ENCODE measurements at regions not wholly inside any gene's neighbourhood (a gene's known extent, or its start where the extent isn't known, plus 50 kb on each side); places are given as distances from the start of the nearest gene placed in this dataset.
"Not testable (repeated sequence)": the region's sequence is repeated elsewhere in the genome, so short reads cannot be mapped to it uniquely, and the experiment has no call there.

- Mint-ChIP-seq H3K36me3 (ENCODE audit: low read depth) (peaks cover 16% of the 10 kb centered on the region), H3K9me3 (peaks cover 93% of the 10 kb centered on the region)
- not testable (repeated sequence) for DNase-seq (ENCODE audit: low spot score); H3K79me2 ChIP-seq (replicated peaks; ENCODE audit: insufficient read depth); H3K27ac ChIP-seq (ENCODE audit: low read depth); H3K27me3 Mint-ChIP-seq (ENCODE audit: insufficient read depth, low read depth, poor library complexity); H3K9me2 ChIP-seq (ENCODE audit: insufficient read depth); H4K20me1 ChIP-seq (replicated peaks; ENCODE audit: insufficient read depth); H3K4me2 ChIP-seq; H3K27me3 ChIP-seq (ENCODE audit: insufficient read depth); H3K27ac Mint-ChIP-seq; H3K36me3 ChIP-seq (ENCODE audit: insufficient read depth); H3K4me1 Mint-ChIP-seq; H2AFZ ChIP-seq; H3K4me3 Mint-ChIP-seq; H3K4me1 ChIP-seq (ENCODE audit: insufficient read depth); H3K4me3 ChIP-seq; ATAC-seq; H3F3A ChIP-seq (replicated peaks; ENCODE audit: low read depth)
Observed at GRCh38 chr10:130718744-130719447, 582.7 kb downstream of the GLRX3 start.

GRCh38 chr10:130719448-130719752 is 583.2 kb downstream of the GLRX3 start:
- TF ChIP-seq STAT1 (IDR thresholded peaks at IDR 0.05; ENCODE audit: unreplicated experiment) (no peak), EZH2 (IDR thresholded peaks at IDR 0.05; ENCODE audit: low read depth, unreplicated experiment) (no peak), ZNF331 (CRISPR knock-in tag; IDR thresholded peaks at IDR 0.05; ENCODE audit: low read depth) (no peak), ZNF462 (CRISPR knock-in tag; IDR thresholded peaks at IDR 0.05) (no peak), CREB1 (CRISPR knock-in tag; IDR thresholded peaks at IDR 0.05; ENCODE audit: low read depth) (no peak), REST (IDR thresholded peaks at IDR 0.05; ENCODE audit: unreplicated experiment) (no peak), EZH2phosphoT487 (IDR thresholded peaks at IDR 0.05; ENCODE audit: unreplicated experiment) (no peak)
- Histone ChIP-seq H4K20me1 (replicated peaks; ENCODE audit: insufficient read depth) (no peaks in the 10 kb centered on the region), H2AFZ (no peak overlapping the region), H3K27ac (ENCODE audit: low read depth) (no peak overlapping the region), H3K4me3 (no peak overlapping the region), H3K4me2 (no peak overlapping the region), H3K79me2 (replicated peaks; ENCODE audit: insufficient read depth) (no peaks in the 10 kb centered on the region), H3K36me3 (ENCODE audit: insufficient read depth) (no peaks in the 10 kb centered on the region), H3K9me2 (ENCODE audit: insufficient read depth) (no peaks in the 10 kb centered on the region), H3K4me1 (ENCODE audit: insufficient read depth) (no peaks in the 10 kb centered on the region), H3K27me3 (ENCODE audit: insufficient read depth) (no peaks in the 10 kb centered on the region), H3F3A (replicated peaks; ENCODE audit: low read depth) (no peaks in the 10 kb centered on the region)
- Mint-ChIP-seq H3K9me3 (peaks cover 93% of the 10 kb centered on the region), H3K27me3 (ENCODE audit: insufficient read depth, low read depth, poor library complexity) (peaks cover 3% of the 10 kb centered on the region), H3K4me3 (no peak overlapping the region), H3K4me1 (no peaks in the 10 kb centered on the region; the same call in 2 of the 3 replicates), H3K27ac (no peak overlapping the region), H3K36me3 (ENCODE audit: low read depth) (peaks cover 17% of the 10 kb centered on the region)
- DNase-seq (ENCODE audit: low spot score) (no peak), ATAC-seq (no peak)

All from GM23338 (cell line).